Prostate gland (tissue), 2 donors: ENCODE measurements at regions not wholly inside any gene's neighbourhood (a gene's known extent, or its start where the extent isn't known, plus 50 kb on each side); places are given as distances from the start of the nearest gene placed in this dataset.

Experiments
- POLR2A ChIP-seq: fragments of 450-650 bp; IDR thresholded peaks from one replicate; pipeline ENCODE4 v1.6.1; 2016; ENCODE audit warnings: antibody characterized with exemption, mild to moderate bottlenecking
- TF ChIP-seq, protein P1 (sequence below), 4 experiments: fragments of 200-600 bp in 2 of 4; fragments of 450-650 bp in 2 of 4; sonication (generic) in 2 of 4; IDR thresholded peaks; 1 replicate in 3 of 4; 2 replicates in 1 of 4; pipeline ENCODE4 v1.5.1; 2016 to 2019; ENCODE audit warnings: antibody characterized with exemption in 4 of 4, mild to moderate bottlenecking in 2 of 4, moderate library complexity in 2 of 4

DNA sequence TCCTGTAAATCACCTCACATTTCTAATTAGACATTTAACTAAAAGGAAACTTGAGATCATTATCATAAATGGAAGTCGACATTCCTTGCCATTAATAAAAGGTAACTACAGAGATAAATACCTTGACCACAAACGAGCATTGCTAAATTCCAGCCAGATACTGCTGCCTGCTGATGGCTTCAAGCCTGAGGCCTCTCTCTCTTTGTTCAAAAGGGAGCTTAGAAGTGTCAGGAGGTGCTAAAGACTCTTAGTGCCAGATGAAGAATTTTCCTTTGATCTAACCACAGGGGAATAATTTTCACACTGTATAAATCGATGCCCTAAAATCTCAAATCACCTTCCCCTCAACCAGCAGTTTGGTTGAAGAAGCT lies 248.2 kb upstream of the PMEPA1 start:
- no peak for TF ChIP-seq POLR2A
- TF ChIP-seq, protein P1, sequence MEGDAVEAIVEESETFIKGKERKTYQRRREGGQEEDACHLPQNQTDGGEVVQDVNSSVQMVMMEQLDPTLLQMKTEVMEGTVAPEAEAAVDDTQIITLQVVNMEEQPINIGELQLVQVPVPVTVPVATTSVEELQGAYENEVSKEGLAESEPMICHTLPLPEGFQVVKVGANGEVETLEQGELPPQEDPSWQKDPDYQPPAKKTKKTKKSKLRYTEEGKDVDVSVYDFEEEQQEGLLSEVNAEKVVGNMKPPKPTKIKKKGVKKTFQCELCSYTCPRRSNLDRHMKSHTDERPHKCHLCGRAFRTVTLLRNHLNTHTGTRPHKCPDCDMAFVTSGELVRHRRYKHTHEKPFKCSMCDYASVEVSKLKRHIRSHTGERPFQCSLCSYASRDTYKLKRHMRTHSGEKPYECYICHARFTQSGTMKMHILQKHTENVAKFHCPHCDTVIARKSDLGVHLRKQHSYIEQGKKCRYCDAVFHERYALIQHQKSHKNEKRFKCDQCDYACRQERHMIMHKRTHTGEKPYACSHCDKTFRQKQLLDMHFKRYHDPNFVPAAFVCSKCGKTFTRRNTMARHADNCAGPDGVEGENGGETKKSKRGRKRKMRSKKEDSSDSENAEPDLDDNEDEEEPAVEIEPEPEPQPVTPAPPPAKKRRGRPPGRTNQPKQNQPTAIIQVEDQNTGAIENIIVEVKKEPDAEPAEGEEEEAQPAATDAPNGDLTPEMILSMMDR (IDR thresholded peaks at IDR 0.05) = no peak
